ENCODE measurements at regions not wholly inside any gene's neighbourhood (a gene's known extent, or its start where the extent isn't known, plus 50 kb on each side); places are given as distances from the start of the nearest gene placed in this dataset.

GRCh38 chr6:132219901-132220300, 181.4 kb downstream of the MOXD1 start:
- TF ChIP-seq POLR2A (IDR thresholded peaks at IDR 0.05; ENCODE audit: low read depth, low read length) (no peak), SPI1 (IDR thresholded peaks at IDR 0.05; ENCODE audit: low read depth, low read length) (no peak), TAF1 (IDR thresholded peaks at IDR 0.05; ENCODE audit: low read depth, low read length) (no peak), POLR2AphosphoS5 (IDR thresholded peaks at IDR 0.05; ENCODE audit: low read depth, low read length) (no peak), PAX5 (IDR thresholded peaks at IDR 0.05; ENCODE audit: insufficient read depth, low read length, severe bottlenecking) (no peak), POU2F2 (IDR thresholded peaks at IDR 0.05; ENCODE audit: low read depth, low read length) (no peak)
